ENCODE measurements at regions not wholly inside any gene's neighbourhood (a gene's known extent, or its start where the extent isn't known, plus 50 kb on each side); places are given as distances from the start of the nearest gene placed in this dataset.
"Not testable (repeated sequence)": the region's sequence is repeated elsewhere in the genome, so short reads cannot be mapped to it uniquely, and the experiment has no call there.

DNA sequence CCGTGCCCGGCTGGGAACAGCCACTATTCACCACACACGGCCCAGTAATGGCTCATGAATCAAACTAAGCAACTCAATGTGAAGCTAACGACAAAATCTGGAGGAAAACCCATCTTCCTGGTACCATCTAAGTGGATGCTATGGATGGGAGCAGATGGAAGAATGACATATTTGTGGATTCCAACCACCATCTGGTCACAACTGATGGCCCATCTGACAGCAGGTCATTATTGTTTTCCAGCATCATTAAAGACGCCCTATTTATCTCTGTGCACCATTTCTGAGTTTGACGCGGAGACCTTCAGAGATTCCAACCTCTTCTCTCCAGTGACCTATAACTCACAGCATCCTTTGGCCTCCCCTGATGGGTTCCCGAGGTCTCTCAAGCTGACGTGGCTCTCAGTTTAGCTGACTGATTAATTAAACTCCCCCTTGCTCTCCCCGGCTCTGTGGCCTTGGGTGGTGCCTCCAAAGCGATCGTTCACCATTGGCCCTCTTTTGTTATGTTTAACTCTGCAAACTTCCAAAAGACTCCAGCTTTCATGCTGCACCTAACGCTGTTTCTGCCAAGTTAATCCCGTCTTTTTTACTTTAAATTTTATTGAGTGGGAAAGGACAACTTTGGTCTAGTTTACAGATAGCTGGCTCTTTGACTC is 1514.4 kb downstream of the BRD1 start:
- DNase-seq = peak in 1 of 10 donors; percentile 9
- intact Hi-C loops (cut with DNase I) = no loop called here

DNA sequence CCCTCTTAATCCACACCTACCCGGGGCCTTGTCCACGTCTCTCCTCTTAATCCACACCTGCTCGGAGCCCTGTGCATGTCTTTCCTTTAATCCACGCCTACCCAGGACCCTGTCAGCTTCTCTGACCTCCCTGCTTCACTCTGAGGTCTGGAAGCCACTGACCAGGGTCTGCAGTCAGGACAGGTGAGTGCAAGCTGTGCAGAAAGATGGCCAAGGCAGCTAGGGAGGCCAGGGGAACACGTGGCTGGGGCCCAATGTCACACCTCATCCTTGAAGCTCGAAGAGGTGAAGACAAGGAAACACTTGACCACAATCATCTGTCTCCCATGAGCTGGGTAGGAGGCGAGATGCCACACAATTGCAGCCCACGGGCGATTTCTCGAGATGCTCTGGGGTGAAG is 1516.9 kb downstream of the BRD1 start:
- DNase-seq = peak in 1 of 10 donors; percentile 56
- intact Hi-C loops (cut with DNase I) = no loop called here

DNA sequence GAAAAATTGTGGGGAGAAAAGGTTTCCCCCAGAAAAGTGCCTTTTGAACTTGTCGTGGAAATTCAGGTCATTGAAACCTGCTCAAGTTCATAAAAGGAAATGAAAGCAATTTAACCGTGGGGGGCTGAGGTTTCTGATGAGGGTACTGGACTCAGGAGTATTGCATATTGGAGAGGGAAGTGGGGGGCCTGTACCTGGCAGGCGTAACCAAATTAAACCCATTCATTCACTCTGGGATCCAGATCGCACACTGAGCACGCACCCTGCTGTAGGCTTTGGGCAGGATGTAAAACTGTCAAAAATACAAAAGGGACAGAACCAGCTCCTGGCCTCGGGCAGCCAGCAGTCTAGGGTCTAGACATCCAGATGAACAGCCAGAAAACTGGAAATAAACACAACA is 1517.4 kb downstream of the BRD1 start:
- intact Hi-C loops (cut with DNase I) = no loop called here

DNA sequence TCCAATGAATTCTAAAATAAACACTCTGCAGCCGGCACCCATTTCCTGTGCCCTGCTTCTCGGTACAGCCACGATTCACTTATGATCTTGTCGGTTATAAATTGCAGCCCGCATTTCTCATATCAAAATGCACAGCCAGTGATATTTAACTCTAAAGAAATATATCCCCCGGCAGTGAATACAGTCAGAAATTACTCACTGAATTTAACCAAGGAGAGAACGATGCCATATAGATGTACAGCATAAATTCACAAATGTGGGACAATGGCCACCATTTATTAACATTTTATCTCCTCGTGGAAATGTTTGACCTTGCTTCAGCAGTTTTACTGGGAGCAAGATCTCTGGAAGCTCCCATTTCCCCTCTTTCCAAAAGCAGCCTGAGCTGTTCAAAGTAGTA is 1517.8 kb downstream of the BRD1 start:
- no peak for DNase-seq
- intact Hi-C loops (cut with DNase I) = no loop called here

More for the DNA sequence above, 1517.4 kb downstream of the BRD1 start:
- peak in 1 of 10 donors; percentile 22 for DNase-seq

DNA sequence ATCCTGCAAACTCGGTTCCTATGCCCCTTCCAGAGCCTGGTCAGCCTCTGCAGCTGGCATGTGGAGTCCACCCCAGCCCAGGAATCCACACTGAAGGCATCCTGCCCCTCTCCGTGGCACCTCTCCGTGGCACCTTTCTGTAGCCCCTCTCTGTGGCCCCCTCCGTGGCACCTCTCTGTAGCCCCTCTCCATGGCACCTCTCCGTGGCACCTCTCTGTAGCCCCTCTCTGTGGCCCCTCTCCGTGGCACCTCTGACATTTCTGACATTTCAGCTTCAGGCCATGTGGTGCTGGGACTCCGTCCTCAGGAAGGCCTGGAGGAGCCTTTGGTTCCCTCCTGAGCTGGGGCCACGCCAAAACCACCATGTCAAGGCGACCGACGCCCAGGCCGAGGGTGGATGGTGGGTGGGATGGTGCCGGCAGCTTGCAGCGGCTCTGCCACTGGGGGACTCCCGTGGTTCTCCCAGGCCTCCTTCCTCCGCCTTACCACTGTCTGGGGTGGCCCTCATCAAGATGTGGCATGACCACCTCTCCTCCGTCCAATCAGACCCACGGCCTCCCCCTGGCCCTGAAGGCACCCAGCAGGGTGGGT is 1518.5 kb downstream of the BRD1 start:
- intact Hi-C loops (cut with DNase I) = no loop called here
- peak in 1 of 10 donors; percentile 75 for DNase-seq

DNA sequence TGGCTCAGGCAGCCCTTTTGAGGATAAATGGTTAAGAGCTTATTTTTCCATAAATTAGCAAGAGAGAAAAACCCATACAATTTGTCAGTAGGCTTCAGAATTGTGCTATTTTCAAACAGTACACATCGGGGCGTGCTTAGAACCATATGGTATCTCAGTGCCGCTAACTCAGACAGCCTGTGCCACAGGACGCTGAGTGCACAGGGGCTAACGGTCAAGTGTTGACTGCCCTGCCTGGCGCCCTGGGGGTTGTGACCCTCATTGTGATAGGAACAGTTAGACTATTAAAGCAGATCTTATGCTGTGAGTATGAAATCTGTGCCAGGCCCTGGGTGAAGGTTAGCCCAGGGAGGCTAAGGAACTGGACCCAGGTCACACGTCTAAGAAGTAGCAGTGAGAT is 1519.7 kb downstream of the BRD1 start:
- intact Hi-C loops (cut with DNase I) = no loop called here

DNA sequence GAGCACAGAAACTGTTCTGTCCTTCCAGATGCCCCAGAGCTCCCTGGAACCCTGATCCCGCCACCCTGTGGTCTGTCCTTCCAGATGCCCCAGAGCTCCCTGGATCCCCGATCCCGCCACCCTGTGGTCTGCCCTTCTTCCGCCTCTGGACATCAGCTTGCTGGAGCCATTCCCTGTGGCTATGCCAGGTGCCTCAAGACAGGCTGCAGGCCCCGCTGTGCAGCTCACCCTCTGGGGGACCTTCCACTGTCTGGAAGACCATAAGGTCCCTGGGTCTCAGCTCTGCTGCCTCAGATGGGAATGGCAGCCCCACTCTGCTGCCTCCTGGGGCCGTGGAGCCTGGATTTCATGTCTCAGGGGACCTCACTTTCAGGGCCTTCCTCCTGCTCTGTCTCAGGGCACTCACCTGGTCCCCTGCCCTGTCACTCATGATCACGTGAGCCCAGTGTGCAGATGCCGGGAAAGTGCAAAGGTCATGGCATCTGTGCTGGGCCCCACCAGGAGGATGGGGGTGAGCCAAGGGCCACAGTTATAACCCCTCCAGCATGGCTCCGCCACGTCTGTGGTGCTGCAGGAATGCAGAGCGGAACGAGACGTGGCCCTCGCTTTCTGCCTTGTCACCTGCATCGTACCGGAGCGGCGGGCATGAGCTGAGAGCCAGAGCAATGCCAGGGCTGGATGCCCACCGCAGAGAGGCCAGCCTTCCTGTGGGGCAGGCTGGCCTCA is 1520.7 kb downstream of the BRD1 start:
- intact Hi-C loops (cut with DNase I) = no loop called here
- peak in 1 of 10 donors; percentile 55 for DNase-seq

More for the DNA sequence above, 1519.7 kb downstream of the BRD1 start:
- no peak for DNase-seq

DNA sequence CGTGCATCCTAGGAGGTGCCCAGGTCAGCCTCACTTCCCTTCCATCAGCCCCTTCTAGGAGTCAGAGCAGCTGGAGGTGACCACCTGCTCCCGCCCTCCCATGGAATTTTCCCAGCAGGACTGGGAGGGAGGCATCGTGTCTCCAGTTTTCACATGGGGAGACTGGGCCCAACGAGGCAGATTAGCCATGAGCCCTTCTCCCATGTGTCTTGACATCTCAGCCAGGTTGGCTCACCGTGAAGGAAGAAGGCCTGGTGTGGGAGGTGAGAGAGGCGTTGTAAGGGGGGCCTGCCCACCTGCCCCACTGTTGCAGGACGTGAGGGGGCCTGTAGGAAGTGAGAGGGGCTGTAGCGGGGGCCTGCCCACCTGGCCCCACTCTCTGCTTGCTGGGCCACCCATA is 1521.4 kb downstream of the BRD1 start:
- DNase-seq = no peak

DNA sequence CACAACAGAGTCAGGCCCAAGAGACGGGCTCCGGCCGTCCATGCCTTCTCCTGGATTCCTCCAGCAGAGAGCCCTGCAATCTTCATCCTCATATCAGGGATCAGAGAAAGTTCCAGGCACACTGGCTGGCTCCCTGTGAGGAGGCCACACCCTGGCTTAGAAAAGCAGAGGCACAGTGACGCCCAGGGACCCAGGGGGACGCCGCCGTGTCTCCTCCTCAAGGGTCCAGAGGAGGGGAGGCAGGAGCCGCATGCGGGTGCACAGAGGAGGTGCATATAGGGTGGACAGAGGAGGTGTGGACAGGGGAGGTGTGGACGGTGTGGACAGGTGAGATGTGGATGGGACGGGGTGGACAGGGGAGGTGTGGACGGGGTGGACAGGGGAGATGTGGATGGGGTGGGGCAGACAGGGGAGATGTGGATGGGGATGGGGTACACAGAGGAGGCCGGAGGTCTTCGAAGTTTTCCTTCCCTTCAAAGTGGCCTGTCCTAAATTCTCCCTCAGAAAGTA is 1521.9 kb downstream of the BRD1 start:
- intact Hi-C loops (cut with DNase I) = no loop called here
- no peak for DNase-seq

More for the DNA sequence above, 1521.4 kb downstream of the BRD1 start:
- intact Hi-C loops (cut with DNase I) = no loop called here

DNA sequence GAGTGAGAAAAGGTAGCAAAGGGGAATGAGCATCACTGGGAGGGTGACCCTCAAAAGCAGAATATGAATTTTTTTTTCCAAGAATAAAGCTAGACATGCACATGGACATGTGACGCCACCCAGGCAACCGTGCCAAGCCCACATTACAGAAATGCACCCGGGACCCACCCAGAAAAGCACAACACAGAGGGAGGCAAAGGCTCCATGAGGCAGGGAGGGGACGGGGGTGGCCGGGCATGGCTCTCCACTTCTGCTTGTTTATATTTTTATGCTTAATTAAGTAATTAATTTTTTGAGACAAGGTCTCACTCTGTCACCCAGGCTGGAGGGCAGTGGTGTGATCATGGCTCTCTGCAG is 1524.3 kb downstream of the BRD1 start:
- DNase-seq = no peak
- intact Hi-C loops (cut with DNase I) = no loop called here

DNA sequence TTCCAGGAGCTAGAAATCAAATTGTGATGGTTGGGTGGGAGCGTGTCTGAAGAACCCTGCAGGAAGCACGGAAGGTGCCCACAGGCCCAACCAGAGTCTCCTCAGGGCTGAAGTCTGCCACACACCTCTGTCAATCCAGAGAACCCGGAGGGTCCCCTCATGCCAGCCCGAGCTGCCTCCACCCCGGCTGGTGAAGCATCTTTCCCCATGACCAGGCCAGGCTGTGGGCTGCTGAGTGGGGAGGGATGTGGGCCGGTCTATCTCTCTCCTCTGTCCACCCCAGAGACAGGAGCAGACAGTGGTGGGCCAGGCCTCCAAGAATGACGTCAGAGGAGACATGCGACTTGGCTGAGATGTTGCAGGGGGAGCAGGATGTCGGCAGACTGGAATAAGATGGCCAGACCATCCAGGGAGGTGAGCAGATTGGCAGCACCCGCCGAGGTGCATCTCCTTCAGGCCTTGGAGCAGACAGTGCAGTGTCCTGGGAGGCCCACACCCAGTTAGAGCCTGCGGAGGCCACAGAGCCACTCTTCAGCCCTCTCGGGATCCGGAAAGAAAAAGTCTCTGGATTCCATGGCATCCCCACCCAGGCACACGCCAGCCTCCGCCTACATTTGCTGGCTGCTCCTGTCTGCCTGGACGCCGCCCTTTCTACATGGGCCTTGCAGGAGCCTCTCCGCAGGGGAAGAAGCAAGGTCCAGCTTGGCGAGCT is 1524.9 kb downstream of the BRD1 start:
- no peak for DNase-seq
- intact Hi-C loops (cut with DNase I) = no loop called here

DNA sequence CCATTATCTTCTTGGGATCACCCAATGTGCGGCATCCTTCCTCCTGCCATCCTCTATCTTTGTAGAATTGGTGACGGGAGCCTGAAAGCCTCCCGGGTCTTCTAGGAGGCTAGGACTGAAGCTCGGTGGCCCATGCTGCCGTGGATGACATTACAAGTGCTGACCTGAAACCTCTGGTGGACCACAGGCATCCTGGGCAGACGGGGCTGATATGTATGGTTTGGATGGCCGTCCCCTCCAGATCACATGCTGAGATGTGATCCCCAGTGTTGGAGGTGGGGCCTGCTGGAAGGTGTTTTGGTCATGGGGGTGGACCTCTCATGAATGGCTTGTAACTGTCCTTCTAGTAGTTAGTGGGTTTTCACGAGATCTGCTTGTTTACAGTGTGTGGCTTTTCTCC is 1525.8 kb downstream of the BRD1 start:
- intact Hi-C loops (cut with DNase I) = no loop called here
- no peak for DNase-seq

DNA sequence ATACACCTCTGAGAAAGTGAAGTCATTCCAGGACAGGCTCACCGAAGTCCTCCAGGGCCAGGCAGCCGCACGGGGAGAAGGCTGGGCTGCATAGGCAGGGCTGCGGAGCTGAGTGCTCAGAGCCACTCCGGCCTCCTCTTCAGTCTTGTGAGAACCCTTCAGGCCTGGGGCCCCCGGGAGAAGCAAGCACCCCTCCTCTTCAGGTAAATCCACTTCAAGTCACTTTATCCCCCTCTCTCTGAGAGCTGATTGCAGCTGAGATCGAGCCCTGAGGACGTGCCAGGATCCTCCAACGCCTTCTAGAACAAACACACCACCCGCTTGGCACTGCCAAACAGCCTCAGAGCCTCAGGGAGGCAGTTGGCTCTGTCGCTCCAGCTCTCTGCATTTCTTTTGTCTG is 1526.3 kb downstream of the BRD1 start:
- DNase-seq = peak in 2 of 10 donors; percentile 70 to 83
- intact Hi-C loops (cut with DNase I) = no loop called here

DNA sequence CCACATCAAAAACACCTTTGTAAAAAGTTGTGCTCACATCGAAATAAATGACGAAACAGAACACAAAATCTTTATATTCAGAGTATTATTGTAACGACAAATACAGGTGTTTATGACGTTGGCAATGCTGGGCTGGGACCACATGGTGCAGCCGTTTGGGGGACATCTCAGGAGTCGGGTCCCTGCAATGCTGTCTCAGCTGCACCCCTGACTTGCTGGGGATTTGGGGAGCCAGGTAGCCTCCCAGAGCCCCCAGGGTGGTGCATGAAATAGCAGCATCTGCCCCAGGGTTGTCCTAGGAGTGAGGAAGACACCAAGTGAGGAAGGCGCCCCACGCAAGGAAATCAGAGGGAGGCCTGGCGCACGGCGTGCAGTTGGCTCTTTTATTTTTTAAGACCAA is 1526.8 kb downstream of the BRD1 start:
- intact Hi-C loops (cut with DNase I) = no loop called here
- DNase-seq = peak in 1 of 10 donors; percentile 64

DNA sequence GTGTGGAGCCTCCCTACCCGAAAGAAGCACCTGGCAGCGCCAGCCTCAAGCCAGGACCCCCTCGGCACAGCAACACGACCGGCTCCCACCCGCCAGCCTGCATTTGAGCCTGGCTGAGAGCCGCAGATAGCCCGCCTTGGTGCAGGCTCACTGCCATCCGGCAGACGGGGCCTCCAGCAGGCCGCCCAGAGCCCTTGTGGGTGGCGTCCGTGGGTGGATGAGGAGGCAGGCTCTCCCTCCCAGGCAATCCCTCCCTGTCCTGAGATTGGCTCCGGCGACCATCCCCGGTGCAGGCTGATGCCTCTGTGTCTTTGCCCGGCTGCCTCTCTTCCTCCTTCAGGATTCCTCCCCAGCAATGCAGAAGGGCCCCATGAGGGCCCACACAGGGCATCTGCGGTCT is 1527.9 kb downstream of the BRD1 start:
- intact Hi-C loops (cut with DNase I) = no loop called here
- DNase-seq = peak in 1 of 10 donors; percentile 62

DNA sequence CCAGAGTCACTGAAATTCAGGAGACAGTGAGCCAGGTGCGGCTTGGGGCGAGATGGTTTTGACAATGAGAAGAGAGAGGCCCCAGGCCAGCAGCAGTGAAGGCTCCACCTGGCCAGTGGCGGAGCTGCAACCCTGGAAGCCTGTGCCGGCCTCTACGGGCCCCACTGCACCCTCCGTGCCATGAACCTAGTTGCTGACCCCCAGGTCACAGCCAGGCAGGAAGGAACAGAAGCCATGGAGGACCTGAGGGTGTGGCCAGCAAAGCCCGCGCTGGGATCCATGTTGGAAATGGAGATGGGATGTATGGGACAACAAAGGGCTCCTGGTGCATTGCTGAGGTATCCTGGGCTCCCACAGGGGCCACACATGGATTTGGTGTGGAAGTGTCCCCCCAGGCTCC is 1528.5 kb downstream of the BRD1 start:
- intact Hi-C loops (cut with DNase I) = no loop called here
- no peak for DNase-seq

DNA sequence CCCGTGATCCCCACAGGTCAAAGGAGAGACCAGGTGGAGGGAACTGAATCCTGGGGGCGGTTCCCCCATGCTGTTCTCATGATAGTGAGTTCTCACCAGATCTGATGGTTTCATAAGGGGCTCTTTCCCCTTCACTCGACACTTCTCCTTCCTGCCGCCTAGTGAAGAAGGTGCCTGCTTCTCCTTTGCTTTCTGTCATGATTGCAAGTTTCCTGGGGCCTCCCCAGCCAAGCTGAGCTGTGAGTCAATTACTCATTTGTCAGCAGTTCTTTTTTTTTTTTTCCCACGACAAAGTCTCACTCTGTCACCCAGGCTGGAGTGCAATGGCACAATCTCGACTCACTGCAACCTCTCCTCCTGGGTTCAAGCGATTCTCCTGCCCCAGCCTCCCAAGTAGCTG is 1530.4 kb downstream of the BRD1 start:
- intact Hi-C loops (cut with DNase I) = no loop called here

DNA sequence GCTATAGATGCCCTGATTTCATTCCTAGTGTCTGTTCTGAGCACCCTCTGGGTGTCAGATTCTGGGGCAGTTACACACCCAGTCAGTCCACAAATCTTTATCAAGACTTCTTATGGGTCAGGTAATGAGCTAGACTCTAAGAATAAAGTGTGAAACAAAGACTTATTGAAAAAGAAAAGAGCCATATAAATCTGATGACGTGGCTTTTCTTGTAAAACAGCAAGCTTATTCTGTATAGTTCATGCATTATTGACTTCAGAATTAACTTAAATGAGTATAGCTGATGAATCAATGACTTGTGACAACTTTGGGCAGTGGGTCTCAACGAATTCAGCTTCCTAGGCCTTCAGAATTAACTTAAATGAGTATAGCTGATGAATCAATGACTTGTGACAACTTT is 1527.5 kb downstream of the TBC1D22A start:
- DNase-seq; intact Hi-C loops (cut with DNase I): not testable (repeated sequence)

More for the DNA sequence above, 1530.4 kb downstream of the BRD1 start:
- DNase-seq = no peak

DNA sequence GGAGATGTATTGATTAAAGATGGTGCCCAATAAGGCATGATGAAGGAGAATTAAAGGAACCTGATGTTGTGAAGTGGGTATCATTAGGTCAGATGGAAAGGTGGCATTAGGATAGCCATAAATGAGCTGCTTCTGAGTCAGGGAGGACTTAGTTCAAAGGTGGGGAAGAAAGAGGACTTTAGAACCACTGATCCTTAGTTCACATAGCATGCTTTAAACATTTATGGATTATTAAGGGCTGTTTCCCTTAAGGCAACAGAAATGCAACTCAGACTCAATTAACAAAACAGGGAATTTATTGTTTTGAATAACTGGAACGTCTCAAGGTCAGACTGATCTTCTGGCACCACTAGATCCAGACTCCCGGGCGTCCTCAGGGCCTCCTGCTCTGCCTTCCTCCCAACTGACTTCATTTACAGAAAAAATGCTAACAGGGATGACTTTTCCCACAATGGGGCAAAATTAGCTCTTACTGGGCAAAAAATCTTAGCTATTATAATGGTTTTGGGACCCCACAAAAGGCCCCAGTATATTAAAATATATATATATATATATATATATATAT is 1526.0 kb downstream of the TBC1D22A start:
- DNase-seq = no peak
- intact Hi-C loops (cut with DNase I) = no loop called here

DNA sequence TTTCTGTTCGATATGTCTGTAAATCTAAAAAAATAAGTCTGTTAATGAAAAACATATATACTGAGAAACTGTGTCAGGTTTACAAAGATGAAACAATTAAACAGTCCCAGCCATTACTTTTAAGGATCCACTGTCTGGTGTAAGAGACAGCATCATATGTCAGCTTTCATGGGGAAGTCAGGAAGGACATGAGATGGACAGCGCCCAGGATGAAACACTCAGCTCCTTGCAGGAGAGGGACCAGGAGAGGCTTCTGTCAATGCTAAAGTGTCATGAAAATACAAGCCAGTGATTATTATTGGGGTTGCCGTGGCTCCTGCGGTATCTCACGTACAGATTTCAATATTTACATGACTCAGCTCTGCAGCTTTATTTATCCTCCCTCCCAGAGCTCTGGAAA is 1524.6 kb downstream of the TBC1D22A start:
- intact Hi-C loops (cut with DNase I) = no loop called here
- DNase-seq = no peak

DNA sequence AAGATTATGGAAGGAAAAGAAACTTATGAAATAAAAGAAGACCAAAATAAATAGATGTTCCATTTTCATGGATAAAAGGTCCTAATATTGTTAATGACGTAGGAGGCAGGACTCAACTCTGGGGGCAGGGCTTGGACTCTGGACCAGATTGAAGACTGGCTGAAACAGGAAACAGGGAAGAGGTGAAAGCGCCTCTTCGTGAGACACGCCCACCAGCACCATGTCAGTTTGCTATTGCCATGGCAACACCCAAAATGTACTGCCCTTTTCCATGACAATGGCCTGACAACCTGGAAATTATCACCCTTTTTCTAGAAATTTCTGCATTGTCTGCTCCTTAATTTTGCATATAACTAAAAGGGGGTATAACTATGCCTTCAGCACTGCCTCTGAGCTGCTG is 1522.2 kb downstream of the TBC1D22A start:
- intact Hi-C loops (cut with DNase I) = no loop called here
- no peak for DNase-seq

All from posterior cingulate gyrus (tissue), 11 donors.